ENCODE measurements at regions not wholly inside any gene's neighbourhood (a gene's known extent, or its start where the extent isn't known, plus 50 kb on each side); places are given as distances from the start of the nearest gene placed in this dataset.

DNA sequence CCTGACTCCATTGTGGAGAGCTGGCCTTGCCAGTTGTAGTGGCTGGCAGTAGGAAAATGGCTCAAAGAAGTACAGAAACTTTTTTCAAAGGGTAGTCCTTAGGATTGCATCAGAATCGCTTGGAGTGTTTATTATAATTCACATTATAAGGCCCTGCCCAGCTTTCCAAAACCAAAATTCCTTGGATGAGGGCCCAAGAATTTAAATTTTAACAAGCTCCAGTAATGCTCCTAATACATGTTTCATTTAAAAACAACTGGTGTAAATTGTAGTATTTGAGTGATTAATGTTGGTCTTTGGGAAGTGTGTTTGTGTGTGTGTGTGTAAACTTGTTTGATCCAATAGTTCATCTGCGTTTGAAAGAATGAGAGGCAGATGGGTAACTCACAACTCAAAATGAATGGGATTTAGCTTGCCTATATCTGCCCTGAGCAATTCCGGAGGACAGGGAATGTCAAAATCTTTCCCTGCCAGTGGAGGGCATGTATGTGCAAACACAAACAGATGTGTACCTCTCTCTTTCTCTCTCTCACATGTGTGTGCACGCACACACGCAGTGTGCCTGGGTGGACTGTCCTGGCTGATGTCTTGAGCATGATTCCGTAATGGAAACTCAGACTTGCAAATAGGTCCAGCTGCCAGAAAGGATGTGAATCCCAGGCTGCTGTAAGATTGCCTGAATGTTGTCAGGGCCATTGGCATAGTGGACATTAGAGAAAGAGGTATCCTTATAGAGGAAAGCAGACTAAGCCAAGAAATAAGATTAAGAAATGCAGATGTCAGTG, 293.1 kb downstream of the LMX1A start:
- Histone ChIP-seq H3K4me1 (ENCODE audit: control insufficient read depth, extremely low read depth, insufficient read depth, low read length) (no peaks in the 10 kb centered on the region), H3K4me2 (ENCODE audit: control insufficient read depth, extremely low read depth, insufficient read depth, low read depth, low read length) (no peak overlapping the region), H2AFZ (ENCODE audit: control insufficient read depth, low read length) (no peak overlapping the region), H3K79me2 (ENCODE audit: control insufficient read depth, insufficient read depth, low read length) (no peaks in the 10 kb centered on the region), H4K20me1 (ENCODE audit: control insufficient read depth, extremely low read depth, insufficient read depth, low read length) (no peaks in the 10 kb centered on the region), H3K9ac (ENCODE audit: control insufficient read depth, extremely low read depth, insufficient read depth, low read length) (no peak overlapping the region), H3K27me3 (ENCODE audit: control insufficient read depth, extremely low read depth, insufficient read depth, low read length) (no peaks in the 10 kb centered on the region), H3K27ac (ENCODE audit: control insufficient read depth, insufficient read depth, low read length) (no peak overlapping the region), H3K36me3 (ENCODE audit: control insufficient read depth in 2 of 2, extremely low read depth in 1 of 2, insufficient read depth in 2 of 2, low read length in 2 of 2) (no peaks in the 10 kb centered on the region), H3K9me1 (ENCODE audit: control insufficient read depth, extremely low read depth, insufficient read depth, low read length) (no peaks in the 10 kb centered on the region), H3K9me3 (ENCODE audit: control insufficient read depth, low read depth, low read length) (no peaks in the 10 kb centered on the region), H3K4me3 (ENCODE audit: control insufficient read depth in 2 of 3, extremely low read depth in 1 of 3, insufficient read depth in 2 of 3, low read depth in 1 of 3, low read length in 3 of 3) (no peak overlapping the region)
- FAIRE-seq (no peak), DNase-seq (ENCODE audit: low read depth, low spot score) (no peak)
- TF ChIP-seq, protein P1, sequence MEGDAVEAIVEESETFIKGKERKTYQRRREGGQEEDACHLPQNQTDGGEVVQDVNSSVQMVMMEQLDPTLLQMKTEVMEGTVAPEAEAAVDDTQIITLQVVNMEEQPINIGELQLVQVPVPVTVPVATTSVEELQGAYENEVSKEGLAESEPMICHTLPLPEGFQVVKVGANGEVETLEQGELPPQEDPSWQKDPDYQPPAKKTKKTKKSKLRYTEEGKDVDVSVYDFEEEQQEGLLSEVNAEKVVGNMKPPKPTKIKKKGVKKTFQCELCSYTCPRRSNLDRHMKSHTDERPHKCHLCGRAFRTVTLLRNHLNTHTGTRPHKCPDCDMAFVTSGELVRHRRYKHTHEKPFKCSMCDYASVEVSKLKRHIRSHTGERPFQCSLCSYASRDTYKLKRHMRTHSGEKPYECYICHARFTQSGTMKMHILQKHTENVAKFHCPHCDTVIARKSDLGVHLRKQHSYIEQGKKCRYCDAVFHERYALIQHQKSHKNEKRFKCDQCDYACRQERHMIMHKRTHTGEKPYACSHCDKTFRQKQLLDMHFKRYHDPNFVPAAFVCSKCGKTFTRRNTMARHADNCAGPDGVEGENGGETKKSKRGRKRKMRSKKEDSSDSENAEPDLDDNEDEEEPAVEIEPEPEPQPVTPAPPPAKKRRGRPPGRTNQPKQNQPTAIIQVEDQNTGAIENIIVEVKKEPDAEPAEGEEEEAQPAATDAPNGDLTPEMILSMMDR (optimal IDR thresholded peaks at IDR 0.05 in 1 of 3, IDR thresholded peaks at IDR 0.05 in 1 of 3, conservative IDR thresholded peaks at IDR 0.05 in 1 of 3; ENCODE audit: extremely low read depth in 1 of 3, insufficient read depth in 2 of 3, low read length in 3 of 3) = no peak
- dilution Hi-C loops (cut with MboI; ENCODE audit: extremely low pct_ligation_motif_present, low sequenced_read_pairs) = no loop called here

DNA sequence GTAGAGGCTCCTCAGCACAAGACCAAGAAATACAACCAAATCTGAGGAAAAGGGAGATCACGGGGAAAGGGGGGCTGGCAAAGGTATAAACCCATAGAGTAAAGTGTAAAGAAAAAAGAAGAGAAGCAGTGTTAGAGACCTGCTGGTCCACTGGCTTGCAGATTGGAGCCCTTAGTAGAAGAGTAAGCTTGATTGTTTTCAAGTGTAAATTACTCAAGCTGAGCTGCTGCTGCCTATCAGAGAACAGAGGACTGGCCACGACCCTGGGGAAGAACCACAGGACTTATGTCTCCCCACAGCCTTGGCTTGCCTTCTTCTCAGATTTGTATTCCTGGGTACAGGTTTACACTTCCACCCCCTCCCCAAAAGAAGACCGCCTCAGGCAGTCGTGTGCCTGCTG, 294.2 kb downstream of the LMX1A start:
- Histone ChIP-seq H3K4me1 (ENCODE audit: control insufficient read depth, extremely low read depth, insufficient read depth, low read length) (no peaks in the 10 kb centered on the region), H4K20me1 (ENCODE audit: control insufficient read depth, extremely low read depth, insufficient read depth, low read length) (no peaks in the 10 kb centered on the region), H3K4me3 (ENCODE audit: control insufficient read depth in 2 of 3, extremely low read depth in 1 of 3, insufficient read depth in 2 of 3, low read depth in 1 of 3, low read length in 3 of 3) (no peak overlapping the region), H3K36me3 (ENCODE audit: control insufficient read depth in 2 of 2, extremely low read depth in 1 of 2, insufficient read depth in 2 of 2, low read length in 2 of 2) (no peaks in the 10 kb centered on the region), H3K9me1 (ENCODE audit: control insufficient read depth, extremely low read depth, insufficient read depth, low read length) (no peaks in the 10 kb centered on the region), H3K79me2 (ENCODE audit: control insufficient read depth, insufficient read depth, low read length) (no peaks in the 10 kb centered on the region), H3K9ac (ENCODE audit: control insufficient read depth, extremely low read depth, insufficient read depth, low read length) (no peak overlapping the region), H3K27me3 (ENCODE audit: control insufficient read depth, extremely low read depth, insufficient read depth, low read length) (no peaks in the 10 kb centered on the region), H3K9me3 (ENCODE audit: control insufficient read depth, low read depth, low read length) (no peaks in the 10 kb centered on the region), H3K4me2 (ENCODE audit: control insufficient read depth, extremely low read depth, insufficient read depth, low read depth, low read length) (no peak overlapping the region), H3K27ac (ENCODE audit: control insufficient read depth, insufficient read depth, low read length) (no peak overlapping the region), H2AFZ (ENCODE audit: control insufficient read depth, low read length) (no peak overlapping the region)
- dilution Hi-C loops (cut with MboI; ENCODE audit: extremely low pct_ligation_motif_present, low sequenced_read_pairs) = no loop called here
- DNase-seq (ENCODE audit: low read depth, low spot score) (no peak), FAIRE-seq (no peak)
- no peak for TF ChIP-seq EZH2 (IDR thresholded peaks at IDR 0.05; ENCODE audit: low read length)
- TF ChIP-seq, protein P1 (optimal IDR thresholded peaks at IDR 0.05 in 1 of 3, IDR thresholded peaks at IDR 0.05 in 1 of 3, conservative IDR thresholded peaks at IDR 0.05 in 1 of 3; ENCODE audit: extremely low read depth in 1 of 3, insufficient read depth in 2 of 3, low read length in 3 of 3) = no peak

Data from keratinocyte (primary cell).